Breast epithelium (tissue), 3 donors: ENCODE measurements at regions not wholly inside any gene's neighbourhood (a gene's known extent, or its start where the extent isn't known, plus 50 kb on each side); places are given as distances from the start of the nearest gene placed in this dataset.
"Not testable (repeated sequence)": the region's sequence is repeated elsewhere in the genome, so short reads cannot be mapped to it uniquely, and the experiment has no call there.

ENCODE experiments used
- POLR2A ChIP-seq: fragments of 450-650 bp; IDR thresholded peaks from one replicate; pipeline ENCODE4 v1.6.1; 2016; ENCODE audit warnings: antibody characterized with exemption, mild to moderate bottlenecking, moderate library complexity
- POLR2AphosphoS5 ChIP-seq, 3 donors: sonication (generic); formaldehyde crosslinking; IDR thresholded peaks; one replicate each; pipeline ENCODE4 v1.6.1; 2017; ENCODE audit warnings: antibody characterized with exemption in 3 of 3
- TF ChIP-seq, protein P1 (sequence below), 3 donors: fragments of 450-650 bp; IDR thresholded peaks; one replicate each; pipeline ENCODE4 v1.5.1; 2016 to 2017; ENCODE audit warnings: antibody characterized with exemption in 3 of 3, mild to moderate bottlenecking in 3 of 3, moderate library complexity in 3 of 3

DNA sequence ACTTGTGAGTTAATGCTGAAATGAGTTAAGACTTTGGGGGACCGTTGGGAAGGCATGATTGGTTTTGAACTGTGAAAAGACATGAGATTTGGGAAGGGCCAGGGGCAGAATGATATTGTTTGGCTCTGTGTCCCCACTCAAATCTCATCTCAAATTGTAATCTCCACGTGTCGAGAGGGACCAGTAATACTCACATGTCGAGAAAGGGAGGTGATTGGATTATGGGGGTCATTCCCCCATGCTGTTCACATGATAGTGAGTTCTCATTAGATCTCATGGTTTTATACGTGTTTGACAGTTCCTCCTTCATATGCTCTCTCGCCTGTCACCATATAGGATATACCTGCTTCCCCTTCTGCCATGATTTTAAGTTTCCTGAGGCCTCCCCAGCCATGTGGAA lies 245.3 kb downstream of the CGGBP1 start:
- TF ChIP-seq POLR2A; POLR2AphosphoS5 (IDR thresholded peaks at IDR 0.05): not testable (repeated sequence)
- TF ChIP-seq, protein P1, sequence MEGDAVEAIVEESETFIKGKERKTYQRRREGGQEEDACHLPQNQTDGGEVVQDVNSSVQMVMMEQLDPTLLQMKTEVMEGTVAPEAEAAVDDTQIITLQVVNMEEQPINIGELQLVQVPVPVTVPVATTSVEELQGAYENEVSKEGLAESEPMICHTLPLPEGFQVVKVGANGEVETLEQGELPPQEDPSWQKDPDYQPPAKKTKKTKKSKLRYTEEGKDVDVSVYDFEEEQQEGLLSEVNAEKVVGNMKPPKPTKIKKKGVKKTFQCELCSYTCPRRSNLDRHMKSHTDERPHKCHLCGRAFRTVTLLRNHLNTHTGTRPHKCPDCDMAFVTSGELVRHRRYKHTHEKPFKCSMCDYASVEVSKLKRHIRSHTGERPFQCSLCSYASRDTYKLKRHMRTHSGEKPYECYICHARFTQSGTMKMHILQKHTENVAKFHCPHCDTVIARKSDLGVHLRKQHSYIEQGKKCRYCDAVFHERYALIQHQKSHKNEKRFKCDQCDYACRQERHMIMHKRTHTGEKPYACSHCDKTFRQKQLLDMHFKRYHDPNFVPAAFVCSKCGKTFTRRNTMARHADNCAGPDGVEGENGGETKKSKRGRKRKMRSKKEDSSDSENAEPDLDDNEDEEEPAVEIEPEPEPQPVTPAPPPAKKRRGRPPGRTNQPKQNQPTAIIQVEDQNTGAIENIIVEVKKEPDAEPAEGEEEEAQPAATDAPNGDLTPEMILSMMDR (IDR thresholded peaks at IDR 0.05), result not testable (repeated sequence)
